Neural cell (in vitro differentiated cells): ENCODE measurements at regions not wholly inside any gene's neighbourhood (a gene's known extent, or its start where the extent isn't known, plus 50 kb on each side); places are given as distances from the start of the nearest gene placed in this dataset.

Source experiments
- H2AFZ ChIP-seq: fragments of 200-600, 300-800 bp; sonication (generic), shearing (Covaris generic); 2 replicates; pipeline ENCODE4 v1.6.0; 2014; ENCODE audit warnings: low read depth, mild to moderate bottlenecking, antibody characterized with exemption, low read length, moderate library complexity
- H3F3A ChIP-seq: fragments of 200-600 bp; shearing (Covaris generic); 2 replicates; pipeline ENCODE4 v1.6.1; 2016; ENCODE audit warnings: mild to moderate bottlenecking, moderate library complexity, mixed read lengths, antibody characterized with exemption, low read length; ENCODE audit not compliant: insufficient read depth, poor library complexity, severe bottlenecking
- H3K27ac ChIP-seq: fragments of 200-600, 300-800 bp; sonication (generic), shearing (Covaris generic); 2 replicates; pipeline ENCODE4 v1.5.1; 2014; ENCODE audit warnings: mild to moderate bottlenecking, low read length, moderate library complexity
- H3K27me3 ChIP-seq: fragments of 300-800, 200-600 bp; sonication (generic), shearing (Covaris generic); 2 replicates; pipeline ENCODE4 v1.6.0; 2014; ENCODE audit warnings: mild to moderate bottlenecking, low read depth, low read length, moderate library complexity; ENCODE audit not compliant: insufficient read depth
- H3K36me3 ChIP-seq: fragments of 300-800, 200-600 bp; sonication (generic), shearing (Covaris generic); 2 replicates; pipeline ENCODE4 v1.5.1; 2014; ENCODE audit warnings: mild to moderate bottlenecking, antibody characterized with exemption, low read length, moderate library complexity; ENCODE audit not compliant: insufficient read depth
- H3K4me2 ChIP-seq: fragments of 300-800, 200-600 bp; sonication (generic), shearing (Covaris generic); 2 replicates; pipeline ENCODE4 v1.6.0; 2014; ENCODE audit warnings: mild to moderate bottlenecking, low read length
- H3K4me3 ChIP-seq: fragments of 300-800, 200-600 bp; sonication (generic), shearing (Covaris generic); 2 replicates; pipeline ENCODE4 v1.5.1; 2014; ENCODE audit warnings: mild to moderate bottlenecking, low read length, moderate library complexity
- H3K79me2 ChIP-seq: fragments of 200-600 bp; shearing (Covaris generic); replicated peaks from 2 replicates; pipeline ENCODE4 v1.6.0; 2014; ENCODE audit warnings: mild to moderate bottlenecking, low read length, moderate library complexity; ENCODE audit not compliant: insufficient read depth
- H3K9ac ChIP-seq: fragments of 300-800, 200-600 bp; sonication (generic), shearing (Covaris generic); 2 replicates; pipeline ENCODE4 v1.6.1; 2016; ENCODE audit warnings: mild to moderate bottlenecking, low read length, mixed read lengths
- H3K9me2 ChIP-seq: fragments of 200-600 bp; shearing (Covaris generic); 2 replicates; pipeline ENCODE4 v1.6.1; 2016; ENCODE audit warnings: mild to moderate bottlenecking, low read length, mixed read lengths; ENCODE audit not compliant: insufficient read depth
- H3K9me3 ChIP-seq: fragments of 200-600, 300-800 bp; sonication (generic), shearing (Covaris generic); 2 replicates; pipeline ENCODE4 v1.6.1; 2016; ENCODE audit warnings: mild to moderate bottlenecking, mixed run types, low read length, moderate library complexity, mixed read lengths
- H4K20me1 ChIP-seq: fragments of 200-600 bp; shearing (Covaris generic); 2 replicates; pipeline ENCODE4 v1.6.1; 2016; ENCODE audit warnings: mild to moderate bottlenecking, mixed run types; ENCODE audit not compliant: insufficient read depth
- EP300 ChIP-seq: fragments of 450-650 bp; conservative IDR thresholded peaks from 2 replicates; pipeline ENCODE4 v1.6.1; 2014; ENCODE audit warnings: antibody characterized with exemption, mild to moderate bottlenecking, moderate library complexity; ENCODE audit not compliant: poor library complexity, severe bottlenecking
- EZH2 ChIP-seq: fragments of 200-600, 300-800 bp; shearing (Covaris generic), sonication (generic); IDR thresholded peaks from 2 replicates; pipeline ENCODE4 v1.6.1; 2014; ENCODE audit warnings: antibody characterized with exemption, low read length, borderline replicate concordance, mild to moderate bottlenecking; ENCODE audit not compliant: insufficient read depth, poor library complexity, severe bottlenecking
- MXI1 ChIP-seq: fragments of 450-650 bp; conservative IDR thresholded peaks from 2 replicates; pipeline ENCODE4 v1.6.1; 2014; ENCODE audit warnings: antibody characterized with exemption, mild to moderate bottlenecking; ENCODE audit not compliant: poor library complexity, severe bottlenecking
- POLR2AphosphoS5 ChIP-seq: IDR thresholded peaks from 2 replicates; pipeline ENCODE4 v1.6.1; 2012
- RAD21 ChIP-seq: fragments of 450-650 bp; conservative IDR thresholded peaks from 2 replicates; pipeline ENCODE4 v1.6.1; 2014; ENCODE audit warnings: antibody characterized with exemption, mild to moderate bottlenecking, moderate library complexity
- SMC3 ChIP-seq: fragments of 450-650 bp; conservative IDR thresholded peaks from 2 replicates; pipeline ENCODE4 v1.6.1; 2014; ENCODE audit warnings: antibody characterized with exemption, mild to moderate bottlenecking, moderate library complexity; ENCODE audit not compliant: poor library complexity
- TAF1 ChIP-seq: IDR thresholded peaks from 2 replicates; pipeline ENCODE4 v1.6.1; 2012; ENCODE audit warnings: low read depth
- TF ChIP-seq, protein P1 (sequence below): fragments of 450-650 bp; IDR thresholded peaks from 2 replicates; pipeline ENCODE4 v1.5.1; 2014; ENCODE audit warnings: antibody characterized with exemption, mild to moderate bottlenecking, moderate library complexity; ENCODE audit not compliant: poor library complexity, severe bottlenecking
- TF ChIP-seq, protein P2 (sequence below): IDR thresholded peaks from 2 replicates; pipeline ENCODE4 v1.6.1; 2012; ENCODE audit warnings: borderline replicate concordance

DNA sequence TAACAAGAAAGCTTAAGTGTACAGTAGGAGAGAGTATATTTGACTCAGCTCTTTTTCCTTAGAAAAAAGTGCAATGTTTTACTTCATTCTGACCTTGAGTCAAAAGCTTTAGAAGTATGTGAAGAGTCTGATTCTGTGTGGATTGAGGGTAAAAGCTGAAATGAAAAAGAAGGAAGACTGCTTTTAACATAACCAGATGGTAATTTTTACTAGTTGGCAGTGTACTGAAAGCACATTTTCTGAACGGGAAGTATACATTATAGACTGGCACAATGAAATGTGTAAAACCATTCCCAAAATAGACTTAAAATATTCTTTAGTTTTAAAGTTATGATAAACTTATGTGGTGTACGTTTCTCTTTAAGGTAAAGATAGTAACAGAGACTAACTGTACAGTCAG, 197.8 kb upstream of the ZNF717 start:
- no peak for TF ChIP-seq EP300
- TF ChIP-seq RAD21, result no peak
- TF ChIP-seq, protein P1, sequence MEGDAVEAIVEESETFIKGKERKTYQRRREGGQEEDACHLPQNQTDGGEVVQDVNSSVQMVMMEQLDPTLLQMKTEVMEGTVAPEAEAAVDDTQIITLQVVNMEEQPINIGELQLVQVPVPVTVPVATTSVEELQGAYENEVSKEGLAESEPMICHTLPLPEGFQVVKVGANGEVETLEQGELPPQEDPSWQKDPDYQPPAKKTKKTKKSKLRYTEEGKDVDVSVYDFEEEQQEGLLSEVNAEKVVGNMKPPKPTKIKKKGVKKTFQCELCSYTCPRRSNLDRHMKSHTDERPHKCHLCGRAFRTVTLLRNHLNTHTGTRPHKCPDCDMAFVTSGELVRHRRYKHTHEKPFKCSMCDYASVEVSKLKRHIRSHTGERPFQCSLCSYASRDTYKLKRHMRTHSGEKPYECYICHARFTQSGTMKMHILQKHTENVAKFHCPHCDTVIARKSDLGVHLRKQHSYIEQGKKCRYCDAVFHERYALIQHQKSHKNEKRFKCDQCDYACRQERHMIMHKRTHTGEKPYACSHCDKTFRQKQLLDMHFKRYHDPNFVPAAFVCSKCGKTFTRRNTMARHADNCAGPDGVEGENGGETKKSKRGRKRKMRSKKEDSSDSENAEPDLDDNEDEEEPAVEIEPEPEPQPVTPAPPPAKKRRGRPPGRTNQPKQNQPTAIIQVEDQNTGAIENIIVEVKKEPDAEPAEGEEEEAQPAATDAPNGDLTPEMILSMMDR, result no peak
- no peak for TF ChIP-seq EZH2
- TF ChIP-seq POLR2AphosphoS5, result no peak
- TF ChIP-seq SMC3, result no peak
- H3K4me3 ChIP-seq, result no peak overlapping the region
- no peak overlapping the region for H3K4me2 ChIP-seq
- H3K79me2 ChIP-seq, result no peaks in the 10 kb centered on the region
- no peaks in the 10 kb centered on the region for H3K27me3 ChIP-seq
- no peak overlapping the region for H3K27ac ChIP-seq
- H2AFZ ChIP-seq, result no peak overlapping the region
- no peaks in the 10 kb centered on the region for H4K20me1 ChIP-seq
- H3K9ac ChIP-seq, result no peak overlapping the region
- no peaks in the 10 kb centered on the region for H3K9me2 ChIP-seq
- H3F3A ChIP-seq, result no peaks in the 10 kb centered on the region
- no peaks in the 10 kb centered on the region for H3K36me3 ChIP-seq
- H3K9me3 ChIP-seq, result no peaks in the 10 kb centered on the region

DNA sequence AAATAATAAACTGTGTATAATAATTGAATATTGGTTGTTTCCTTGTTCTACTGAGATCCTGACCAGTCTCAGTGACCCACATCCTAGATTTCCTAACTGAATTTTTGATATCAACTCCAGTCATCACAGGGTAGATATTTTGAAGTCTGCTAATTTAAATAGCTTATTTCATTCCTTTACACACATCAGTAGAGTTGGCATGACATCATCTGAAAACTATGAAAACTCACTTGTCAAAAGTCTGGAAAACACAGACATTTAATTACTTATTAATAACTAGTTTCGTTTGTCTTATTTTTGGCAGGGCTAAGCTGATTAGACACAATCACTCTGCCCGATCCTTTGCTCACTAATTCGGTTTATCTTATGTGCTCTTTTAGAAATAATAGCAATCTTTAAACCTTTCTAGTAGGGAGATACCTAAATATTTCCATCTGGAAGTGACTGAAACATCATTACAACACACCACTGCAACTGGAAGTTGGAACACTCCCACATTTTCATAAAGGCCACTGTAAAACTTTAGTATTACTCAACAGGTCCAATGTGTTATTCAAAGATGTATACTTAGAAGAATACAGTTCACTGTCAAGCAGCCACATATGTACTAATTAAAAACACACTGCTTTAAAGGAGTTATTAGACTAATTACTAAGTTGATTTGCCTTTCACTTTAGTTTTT, 198.4 kb upstream of the ZNF717 start:
- TF ChIP-seq MXI1, result no peak
- TF ChIP-seq, protein P1, result no peak
- Histone ChIP-seq H3K27ac (no peak overlapping the region), H3K9ac (no peak overlapping the region), H3K79me2 (no peaks in the 10 kb centered on the region), H4K20me1 (no peaks in the 10 kb centered on the region), H3K9me2 (no peaks in the 10 kb centered on the region), H3K4me2 (no peak overlapping the region), H2AFZ (no peak overlapping the region), H3K4me3 (no peak overlapping the region), H3K36me3 (no peaks in the 10 kb centered on the region), H3F3A (no peaks in the 10 kb centered on the region), H3K27me3 (no peaks in the 10 kb centered on the region), H3K9me3 (no peaks in the 10 kb centered on the region)

DNA sequence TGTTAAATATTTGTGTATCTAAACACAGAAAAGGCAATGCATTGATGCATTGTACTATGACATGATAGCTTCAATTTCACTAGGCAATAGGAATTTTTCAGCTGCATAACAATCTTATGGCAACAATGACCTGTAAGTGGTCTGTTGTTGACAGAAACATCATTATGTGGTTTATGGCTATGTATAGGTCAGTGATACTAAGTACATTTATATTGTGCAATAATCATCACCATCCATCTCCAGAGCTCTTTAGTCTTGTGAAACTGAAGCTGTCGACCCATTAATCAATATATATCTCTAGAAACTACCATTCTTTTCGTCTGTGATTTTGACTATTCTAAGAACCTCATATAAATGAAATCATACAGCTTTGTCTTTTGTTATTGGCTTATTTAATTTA, 200.1 kb upstream of the ZNF717 start:
- Histone ChIP-seq H3K9ac (no peak overlapping the region), H3K36me3 (no peaks in the 10 kb centered on the region), H3K79me2 (no peaks in the 10 kb centered on the region), H4K20me1 (no peaks in the 10 kb centered on the region), H2AFZ (no peak overlapping the region), H3K9me2 (no peaks in the 10 kb centered on the region), H3K27me3 (no peaks in the 10 kb centered on the region), H3K9me3 (no peaks in the 10 kb centered on the region), H3K4me2 (no peak overlapping the region), H3K27ac (no peak overlapping the region), H3F3A (no peaks in the 10 kb centered on the region), H3K4me3 (no peak overlapping the region)
- TF ChIP-seq MXI1 (no peak), RAD21 (no peak), EP300 (no peak), SMC3 (no peak), TAF1 (no peak), POLR2AphosphoS5 (no peak), EZH2 (no peak)
- TF ChIP-seq, protein P1, result no peak
- TF ChIP-seq, protein P2, sequence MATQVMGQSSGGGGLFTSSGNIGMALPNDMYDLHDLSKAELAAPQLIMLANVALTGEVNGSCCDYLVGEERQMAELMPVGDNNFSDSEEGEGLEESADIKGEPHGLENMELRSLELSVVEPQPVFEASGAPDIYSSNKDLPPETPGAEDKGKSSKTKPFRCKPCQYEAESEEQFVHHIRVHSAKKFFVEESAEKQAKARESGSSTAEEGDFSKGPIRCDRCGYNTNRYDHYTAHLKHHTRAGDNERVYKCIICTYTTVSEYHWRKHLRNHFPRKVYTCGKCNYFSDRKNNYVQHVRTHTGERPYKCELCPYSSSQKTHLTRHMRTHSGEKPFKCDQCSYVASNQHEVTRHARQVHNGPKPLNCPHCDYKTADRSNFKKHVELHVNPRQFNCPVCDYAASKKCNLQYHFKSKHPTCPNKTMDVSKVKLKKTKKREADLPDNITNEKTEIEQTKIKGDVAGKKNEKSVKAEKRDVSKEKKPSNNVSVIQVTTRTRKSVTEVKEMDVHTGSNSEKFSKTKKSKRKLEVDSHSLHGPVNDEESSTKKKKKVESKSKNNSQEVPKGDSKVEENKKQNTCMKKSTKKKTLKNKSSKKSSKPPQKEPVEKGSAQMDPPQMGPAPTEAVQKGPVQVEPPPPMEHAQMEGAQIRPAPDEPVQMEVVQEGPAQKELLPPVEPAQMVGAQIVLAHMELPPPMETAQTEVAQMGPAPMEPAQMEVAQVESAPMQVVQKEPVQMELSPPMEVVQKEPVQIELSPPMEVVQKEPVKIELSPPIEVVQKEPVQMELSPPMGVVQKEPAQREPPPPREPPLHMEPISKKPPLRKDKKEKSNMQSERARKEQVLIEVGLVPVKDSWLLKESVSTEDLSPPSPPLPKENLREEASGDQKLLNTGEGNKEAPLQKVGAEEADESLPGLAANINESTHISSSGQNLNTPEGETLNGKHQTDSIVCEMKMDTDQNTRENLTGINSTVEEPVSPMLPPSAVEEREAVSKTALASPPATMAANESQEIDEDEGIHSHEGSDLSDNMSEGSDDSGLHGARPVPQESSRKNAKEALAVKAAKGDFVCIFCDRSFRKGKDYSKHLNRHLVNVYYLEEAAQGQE, result no peak
